HG02571 (cell line): ENCODE measurements at regions not wholly inside any gene's neighbourhood (a gene's known extent, or its start where the extent isn't known, plus 50 kb on each side); places are given as distances from the start of the nearest gene placed in this dataset.

Experiments used
- ATAC-seq: cut with Tn5 transposase; IDR thresholded peaks from one replicate; pipeline ENCODE4 v1.9.1; 2021; ENCODE audit warnings: mild to moderate bottlenecking, moderate library complexity; ENCODE audit not compliant: unreplicated experiment

- ATAC-seq, result no peak
Measured at GRCh38 chr6:138691595-138692057, 81.9 kb upstream of the CCDC28A start.

- peak; percentile 60 for ATAC-seq
Measured at GRCh38 chr6:138692058-138692977, 81.3 kb upstream of the CCDC28A start.

GRCh38 chr6:138692978-138693909 is 80.3 kb upstream of the CCDC28A start:
- peak; percentile 56 for ATAC-seq

GRCh38 chr6:138695193-138695592 is 78.4 kb upstream of the CCDC28A start:
- ATAC-seq, result no peak

GRCh38 chr6:138714493-138714892 is 59.1 kb upstream of the CCDC28A start:
- no peak for ATAC-seq

GRCh38 chr6:138716013-138716412 is 57.6 kb upstream of the CCDC28A start:
- ATAC-seq, result no peak

GRCh38 chr6:138716971-138717665 is 56.5 kb upstream of the CCDC28A start:
- ATAC-seq, result no peak

GRCh38 chr6:138719011-138719635 is 54.4 kb upstream of the CCDC28A start:
- ATAC-seq, result no peak

- ATAC-seq, result no peak
Measured at GRCh38 chr6:138719744-138720143, 53.8 kb upstream of the CCDC28A start.

GRCh38 chr6:138722425-138723371 is 50.9 kb upstream of the CCDC28A start:
- ATAC-seq, result no peak
